C4-2B (cell line): ENCODE measurements at regions not wholly inside any gene's neighbourhood (a gene's known extent, or its start where the extent isn't known, plus 50 kb on each side); places are given as distances from the start of the nearest gene placed in this dataset.

Experiments
- H3K27ac ChIP-seq: fragments of 450-650 bp; 2 replicates; pipeline ENCODE4 v1.5.1; 2017
- ZFX ChIP-seq: fragments of 450-650 bp; IDR thresholded peaks from 2 replicates; pipeline ENCODE4 v1.6.1; 2017
- TF ChIP-seq, protein P1 (sequence below): fragments of 450-650 bp; conservative IDR thresholded peaks from 2 replicates; pipeline ENCODE4 v1.5.1; 2017; ENCODE audit warnings: mild to moderate bottlenecking

- no peak overlapping the region for H3K27ac ChIP-seq
- TF ChIP-seq, protein P1, sequence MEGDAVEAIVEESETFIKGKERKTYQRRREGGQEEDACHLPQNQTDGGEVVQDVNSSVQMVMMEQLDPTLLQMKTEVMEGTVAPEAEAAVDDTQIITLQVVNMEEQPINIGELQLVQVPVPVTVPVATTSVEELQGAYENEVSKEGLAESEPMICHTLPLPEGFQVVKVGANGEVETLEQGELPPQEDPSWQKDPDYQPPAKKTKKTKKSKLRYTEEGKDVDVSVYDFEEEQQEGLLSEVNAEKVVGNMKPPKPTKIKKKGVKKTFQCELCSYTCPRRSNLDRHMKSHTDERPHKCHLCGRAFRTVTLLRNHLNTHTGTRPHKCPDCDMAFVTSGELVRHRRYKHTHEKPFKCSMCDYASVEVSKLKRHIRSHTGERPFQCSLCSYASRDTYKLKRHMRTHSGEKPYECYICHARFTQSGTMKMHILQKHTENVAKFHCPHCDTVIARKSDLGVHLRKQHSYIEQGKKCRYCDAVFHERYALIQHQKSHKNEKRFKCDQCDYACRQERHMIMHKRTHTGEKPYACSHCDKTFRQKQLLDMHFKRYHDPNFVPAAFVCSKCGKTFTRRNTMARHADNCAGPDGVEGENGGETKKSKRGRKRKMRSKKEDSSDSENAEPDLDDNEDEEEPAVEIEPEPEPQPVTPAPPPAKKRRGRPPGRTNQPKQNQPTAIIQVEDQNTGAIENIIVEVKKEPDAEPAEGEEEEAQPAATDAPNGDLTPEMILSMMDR, result no peak
These were observed 128.6 kb upstream of the CPM start for GRCh38 chr12:69061574-69061973.

GRCh38 chr12:69062621-69063237, 129.8 kb upstream of the CPM start:
- TF ChIP-seq, protein P1, result no peak
- TF ChIP-seq ZFX, result no peak
- H3K27ac ChIP-seq, result no peak overlapping the region

- TF ChIP-seq, protein P1, result no peak
- TF ChIP-seq ZFX, result no peak
- no peak overlapping the region for H3K27ac ChIP-seq
These were observed 131.9 kb upstream of the CPM start for GRCh38 chr12:69064734-69065443.

GRCh38 chr12:69065775-69066174, 132.8 kb upstream of the CPM start:
- no peak for TF ChIP-seq ZFX
- TF ChIP-seq, protein P1, result no peak
- H3K27ac ChIP-seq, result no peak overlapping the region

DNA sequence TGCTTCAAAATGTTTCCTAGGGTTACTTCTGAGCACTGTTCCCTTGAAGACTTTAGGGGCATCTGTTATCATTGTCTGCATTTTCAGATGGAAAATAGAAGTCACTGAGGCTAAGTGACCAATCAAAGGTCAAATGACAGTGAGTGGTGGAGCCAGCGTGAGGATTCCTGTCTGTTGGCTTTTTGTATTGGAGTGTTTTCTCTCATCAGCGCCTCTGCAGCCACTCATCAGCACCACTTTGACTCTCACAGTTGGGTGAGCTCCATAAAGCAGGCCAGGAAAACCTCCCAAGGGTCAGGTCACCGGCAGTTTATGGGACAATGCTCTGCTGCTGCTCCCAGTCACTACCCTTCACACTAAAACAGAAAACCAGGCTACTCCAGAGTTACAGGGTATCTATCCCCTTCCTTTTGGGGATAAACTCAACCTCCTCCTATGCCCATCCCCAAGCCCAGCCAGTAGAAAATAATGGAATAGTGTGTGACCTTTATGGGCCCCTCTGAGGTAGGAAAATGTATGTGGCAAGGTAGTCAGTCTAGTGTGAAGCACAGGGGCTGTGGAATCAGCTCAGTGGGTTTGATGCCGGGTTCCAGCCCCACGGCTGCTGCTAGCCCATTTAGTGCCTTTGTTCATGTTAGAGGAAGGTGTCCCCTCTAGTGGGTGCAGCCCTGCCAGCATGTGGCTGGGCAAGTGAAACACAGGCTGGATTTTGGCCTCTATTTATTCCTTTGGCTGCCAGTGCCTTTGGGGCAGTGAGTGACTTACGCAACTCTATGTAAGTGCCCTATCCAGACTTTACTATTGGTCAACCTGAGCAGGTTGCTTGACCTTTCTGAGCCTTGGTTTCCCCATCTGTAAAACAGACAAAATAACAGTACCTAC, 133.8 kb upstream of the CPM start:
- H3K27ac ChIP-seq, result no peak overlapping the region
- TF ChIP-seq, protein P1, result no peak
- TF ChIP-seq ZFX, result no peak

DNA sequence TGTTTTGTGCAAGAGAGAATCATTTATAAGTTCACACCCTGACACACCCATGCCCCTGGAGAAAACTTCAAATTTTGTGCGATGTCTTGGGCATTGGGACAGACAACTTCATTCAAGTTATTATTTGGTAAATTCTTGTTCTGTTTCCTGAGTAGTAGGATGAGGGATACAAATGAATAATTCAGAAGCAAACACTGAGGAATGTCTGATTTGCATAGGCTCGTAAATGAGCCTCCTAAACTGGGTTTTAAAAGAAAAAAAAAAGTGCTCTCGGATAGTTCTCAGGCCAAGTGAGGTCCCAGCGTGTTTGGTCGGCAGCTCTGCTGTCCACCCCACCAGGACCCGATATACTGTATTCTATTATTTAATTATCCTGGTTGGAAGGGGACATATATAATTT, 134.7 kb upstream of the CPM start:
- TF ChIP-seq, protein P1, result no peak
- no peak for TF ChIP-seq ZFX
- no peak overlapping the region for H3K27ac ChIP-seq

DNA sequence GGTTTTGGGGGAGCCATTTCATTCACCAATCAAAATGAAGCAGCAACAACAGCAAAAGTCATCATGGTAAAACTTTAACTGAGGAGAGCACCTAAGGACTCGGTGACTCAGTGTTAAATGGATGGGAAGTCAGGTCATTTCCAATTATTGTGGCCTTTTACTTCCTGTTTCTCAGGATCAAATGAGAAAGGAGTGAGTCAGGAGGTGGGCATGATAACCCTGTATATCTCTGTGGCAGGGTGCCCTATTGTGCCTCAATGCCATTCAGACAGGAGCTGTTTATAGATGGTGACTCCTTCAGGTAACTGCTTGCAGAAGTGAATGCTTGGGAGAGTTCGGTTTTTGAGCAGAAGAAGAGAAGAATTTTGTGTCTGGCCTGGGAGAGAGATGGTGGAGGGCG, 135.5 kb upstream of the CPM start:
- TF ChIP-seq ZFX, result no peak
- no peak overlapping the region for H3K27ac ChIP-seq
